HG03571 (cell line): ENCODE measurements at regions not wholly inside any gene's neighbourhood (a gene's known extent, or its start where the extent isn't known, plus 50 kb on each side); places are given as distances from the start of the nearest gene placed in this dataset.
"Not testable (repeated sequence)": the region's sequence is repeated elsewhere in the genome, so short reads cannot be mapped to it uniquely, and the experiment has no call there.

Experiments
- ATAC-seq: cut with Tn5 transposase; IDR thresholded peaks from one replicate; pipeline ENCODE4 v1.9.1; 2021; ENCODE audit not compliant: unreplicated experiment

- ATAC-seq = no peak
Observed at GRCh38 chr5:126280343-126280742, 142.9 kb upstream of the GRAMD2B start.

DNA sequence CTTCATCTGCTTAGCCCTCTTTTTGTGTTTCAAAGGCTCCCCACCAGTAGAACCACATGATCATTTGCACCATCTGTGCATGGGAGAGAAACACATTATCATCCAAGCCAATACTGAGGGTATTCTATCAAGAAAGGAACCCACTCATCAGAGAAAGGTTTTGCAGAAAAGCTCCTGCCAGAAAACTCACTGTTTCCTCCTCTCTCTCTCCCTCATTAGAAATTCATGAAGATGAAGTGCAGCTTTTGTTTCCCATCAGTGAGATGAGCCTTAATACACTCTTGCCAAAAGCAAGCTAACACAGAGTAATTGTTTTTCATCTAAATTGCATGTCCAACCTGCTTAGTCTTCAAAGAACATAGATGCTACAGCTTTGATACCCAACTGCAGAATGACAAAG lies 142.4 kb upstream of the GRAMD2B start:
- ATAC-seq = no peak

DNA sequence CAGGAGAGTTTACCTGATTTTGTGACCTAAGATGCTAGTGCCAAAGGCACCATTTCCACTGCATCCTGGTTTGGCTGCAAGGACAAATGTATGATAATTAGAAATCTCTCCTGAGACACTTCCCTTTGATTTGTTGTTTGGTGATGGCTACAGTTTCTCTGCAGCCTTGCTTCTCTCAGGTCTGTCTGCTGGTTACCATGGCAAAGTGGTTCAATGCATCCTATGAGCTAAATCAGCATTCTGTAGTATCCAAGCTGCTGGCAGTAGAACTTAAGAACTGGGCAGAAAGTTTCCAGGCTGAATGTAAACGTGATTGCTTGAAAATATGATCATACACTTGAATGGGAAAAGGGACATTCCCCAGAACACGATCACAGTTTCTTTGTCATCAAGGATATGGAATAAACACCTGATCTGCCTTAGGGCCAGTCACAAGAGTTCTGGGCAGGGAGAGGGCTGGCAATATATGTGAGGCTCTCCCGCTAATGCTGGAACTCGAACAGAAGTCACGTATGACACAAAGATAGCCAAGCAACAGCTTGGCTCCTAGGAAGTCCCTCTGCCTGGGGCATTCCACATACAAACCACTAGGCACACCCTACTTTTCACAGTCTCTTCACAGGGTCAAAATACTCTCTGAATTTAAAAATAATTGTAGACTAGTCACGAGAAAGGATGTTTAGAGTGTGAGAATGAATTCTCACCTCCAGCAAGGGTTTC lies 138.1 kb upstream of the GRAMD2B start:
- no peak for ATAC-seq

DNA sequence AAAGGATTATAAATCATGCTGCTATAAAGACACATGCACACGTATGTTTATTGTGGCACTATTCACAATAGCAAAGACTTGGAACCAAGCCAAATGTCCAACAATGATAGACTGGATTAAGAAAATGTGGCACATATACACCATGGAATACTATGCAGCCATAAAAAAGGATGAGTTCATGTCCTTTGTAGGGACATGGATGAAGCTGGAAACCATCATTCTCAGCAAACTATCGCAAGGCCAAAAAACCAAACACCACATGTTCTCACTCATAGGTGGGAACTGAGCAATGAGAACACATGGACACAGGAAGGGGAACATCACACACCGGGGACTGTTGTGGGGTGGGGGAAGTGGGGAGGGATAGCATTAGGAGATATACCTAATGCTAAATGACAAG lies 127.1 kb upstream of the GRAMD2B start:
- not testable (repeated sequence) for ATAC-seq

DNA sequence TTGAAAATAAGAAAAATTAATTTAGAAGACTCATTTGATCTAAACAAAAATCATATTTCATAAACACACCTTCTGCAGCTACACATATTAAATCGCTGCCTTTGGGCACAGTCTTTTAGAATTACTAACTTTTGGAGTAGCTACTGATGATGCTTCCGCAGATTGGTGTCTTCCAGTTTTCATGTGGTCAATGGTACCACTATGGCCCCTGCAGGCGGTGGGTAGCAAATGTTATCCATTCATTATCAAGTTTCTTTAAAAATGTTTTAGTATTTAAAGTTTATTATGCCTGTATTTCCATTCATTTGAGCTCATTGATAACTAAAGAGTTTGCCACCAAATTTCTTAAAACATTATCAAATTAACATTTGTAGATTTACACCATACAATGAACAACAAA lies 122.9 kb upstream of the GRAMD2B start:
- no peak for ATAC-seq

DNA sequence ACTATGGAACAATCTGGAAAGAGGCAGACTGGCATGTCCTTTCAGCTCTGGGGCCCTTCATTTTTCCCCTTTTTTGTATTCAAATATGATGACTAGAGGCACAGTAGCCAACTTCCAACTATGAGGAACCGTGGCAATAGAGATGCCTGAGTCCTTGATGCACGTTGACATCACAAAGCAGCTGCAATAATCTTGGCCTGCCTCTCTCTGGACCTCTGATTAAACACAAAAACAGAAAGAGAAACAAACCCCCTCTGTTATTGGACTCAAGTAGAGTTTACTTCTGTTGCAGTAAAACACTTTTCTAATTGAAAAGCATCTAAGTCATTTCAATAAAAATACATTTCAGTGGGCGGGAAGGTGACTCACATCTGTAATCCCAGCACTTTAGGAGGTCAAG lies 122.2 kb upstream of the GRAMD2B start:
- no peak for ATAC-seq

GRCh38 chr5:126309860-126310259 lies 113.3 kb upstream of the GRAMD2B start:
- no peak for ATAC-seq

- no peak for ATAC-seq
Observed at GRCh38 chr5:126311766-126312165, 111.4 kb upstream of the GRAMD2B start.

GRCh38 chr5:126315341-126315740 lies 107.9 kb upstream of the GRAMD2B start:
- ATAC-seq = no peak

- ATAC-seq = no peak
Observed at GRCh38 chr5:126332326-126332725, 90.9 kb upstream of the GRAMD2B start.

DNA sequence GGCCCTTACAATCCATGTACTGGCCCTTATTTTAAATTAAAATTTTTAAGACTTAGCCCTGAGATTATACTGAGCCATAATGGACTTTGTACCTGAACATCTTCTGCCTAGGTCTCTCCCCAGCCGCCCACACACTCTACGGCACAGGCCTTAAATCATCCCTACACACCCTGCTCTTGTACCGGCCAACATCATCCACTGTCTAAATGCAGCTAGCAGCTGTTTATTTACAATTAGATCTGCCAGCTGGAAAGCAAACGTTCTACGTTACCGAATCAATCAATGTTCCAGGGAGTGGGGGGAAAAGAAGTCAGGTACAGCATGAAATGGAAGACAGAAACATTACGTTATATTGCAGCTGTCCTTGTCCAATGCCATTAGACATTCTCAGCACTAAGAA lies 88.4 kb upstream of the GRAMD2B start:
- no peak for ATAC-seq

GRCh38 chr5:126335886-126336285 lies 87.3 kb upstream of the GRAMD2B start:
- ATAC-seq = no peak

DNA sequence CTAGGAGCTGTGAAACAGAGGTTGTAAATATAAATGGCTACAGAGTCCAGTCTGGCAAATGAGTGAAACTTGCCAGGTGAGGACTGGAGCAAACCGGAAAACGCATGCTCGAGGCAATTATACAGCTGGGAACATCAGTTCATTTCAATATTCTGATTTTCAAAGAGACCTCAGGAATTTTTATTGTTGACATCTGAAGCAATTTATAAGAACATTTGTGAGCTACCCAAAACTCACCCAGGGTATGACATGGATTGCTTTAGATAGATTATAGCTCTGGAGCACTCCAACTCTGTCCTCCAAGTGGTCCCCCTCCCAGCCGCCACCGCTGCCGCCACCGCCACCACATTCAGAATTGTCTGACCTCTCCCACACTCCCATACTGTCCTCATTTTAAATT lies 84.6 kb upstream of the GRAMD2B start:
- ATAC-seq = no peak

DNA sequence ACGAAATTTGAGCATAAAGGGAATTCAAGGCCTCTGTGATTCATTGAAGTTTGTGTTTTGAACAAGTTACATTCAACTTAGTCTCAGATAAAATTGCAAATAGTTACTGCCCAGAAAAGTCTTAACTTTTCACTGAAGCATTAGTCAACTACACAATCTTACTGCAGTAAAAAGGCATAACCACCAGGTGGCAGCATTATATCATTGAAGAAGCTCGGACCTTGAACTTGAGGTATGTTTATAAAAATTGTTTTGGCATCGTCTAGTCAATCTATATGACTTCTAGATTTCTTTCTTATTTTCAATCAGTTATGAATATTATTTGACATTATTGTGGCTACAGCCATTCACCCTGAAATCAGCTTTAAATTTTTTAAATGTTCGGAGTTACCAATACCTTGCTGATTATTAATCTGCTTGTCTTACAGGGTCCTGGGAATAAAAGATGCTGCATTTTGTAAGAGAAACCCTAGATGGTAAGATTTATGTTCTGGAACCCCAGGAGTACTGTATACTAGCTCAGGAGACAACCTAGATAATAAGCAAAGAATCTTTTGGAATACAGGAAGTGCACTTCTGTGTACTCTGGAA lies 83.9 kb upstream of the GRAMD2B start:
- peak; percentile 76 for ATAC-seq

- ATAC-seq = no peak
Observed at GRCh38 chr5:126341906-126342630, 81.1 kb upstream of the GRAMD2B start.

DNA sequence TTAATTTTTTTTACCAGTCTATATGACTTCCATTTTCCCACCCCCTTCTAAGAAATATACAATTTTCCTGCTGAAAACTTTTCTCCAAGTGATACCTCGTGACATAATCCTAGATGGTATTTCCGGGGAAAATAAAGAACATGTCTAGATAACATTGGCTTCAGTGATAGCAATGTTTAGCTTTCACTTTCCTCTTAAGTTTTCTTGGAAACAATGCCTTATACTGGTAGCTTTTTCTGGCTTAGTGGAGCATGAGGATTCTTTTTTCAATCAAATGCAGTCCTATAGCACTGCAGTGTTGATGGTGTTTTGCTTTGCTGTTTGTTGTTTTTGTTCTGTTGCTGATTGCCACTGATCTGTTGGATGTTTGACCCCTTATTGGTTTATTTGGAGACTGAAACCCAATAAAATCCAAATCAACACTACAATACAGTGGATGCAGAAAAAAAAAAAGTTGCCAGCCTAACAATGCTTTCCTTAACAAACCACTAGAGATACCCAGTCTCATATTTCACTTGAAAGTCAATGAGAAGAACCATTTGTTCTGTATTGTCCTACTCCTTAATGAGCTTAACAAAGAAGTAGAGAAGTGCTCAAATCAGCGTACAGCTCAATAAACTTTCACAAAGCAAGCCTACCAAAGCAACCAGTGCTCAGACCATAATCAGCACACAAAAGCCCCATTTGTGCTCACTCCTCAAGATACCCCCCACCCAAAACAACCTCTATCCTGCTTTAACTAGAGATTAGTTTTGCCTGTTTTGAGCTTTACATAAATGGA lies 74.2 kb upstream of the GRAMD2B start:
- no peak for ATAC-seq

- no peak for ATAC-seq
Observed at GRCh38 chr5:126351153-126351552, 72.1 kb upstream of the GRAMD2B start.

- no peak for ATAC-seq
Observed at GRCh38 chr5:126354012-126354857, 69.0 kb upstream of the GRAMD2B start.

DNA sequence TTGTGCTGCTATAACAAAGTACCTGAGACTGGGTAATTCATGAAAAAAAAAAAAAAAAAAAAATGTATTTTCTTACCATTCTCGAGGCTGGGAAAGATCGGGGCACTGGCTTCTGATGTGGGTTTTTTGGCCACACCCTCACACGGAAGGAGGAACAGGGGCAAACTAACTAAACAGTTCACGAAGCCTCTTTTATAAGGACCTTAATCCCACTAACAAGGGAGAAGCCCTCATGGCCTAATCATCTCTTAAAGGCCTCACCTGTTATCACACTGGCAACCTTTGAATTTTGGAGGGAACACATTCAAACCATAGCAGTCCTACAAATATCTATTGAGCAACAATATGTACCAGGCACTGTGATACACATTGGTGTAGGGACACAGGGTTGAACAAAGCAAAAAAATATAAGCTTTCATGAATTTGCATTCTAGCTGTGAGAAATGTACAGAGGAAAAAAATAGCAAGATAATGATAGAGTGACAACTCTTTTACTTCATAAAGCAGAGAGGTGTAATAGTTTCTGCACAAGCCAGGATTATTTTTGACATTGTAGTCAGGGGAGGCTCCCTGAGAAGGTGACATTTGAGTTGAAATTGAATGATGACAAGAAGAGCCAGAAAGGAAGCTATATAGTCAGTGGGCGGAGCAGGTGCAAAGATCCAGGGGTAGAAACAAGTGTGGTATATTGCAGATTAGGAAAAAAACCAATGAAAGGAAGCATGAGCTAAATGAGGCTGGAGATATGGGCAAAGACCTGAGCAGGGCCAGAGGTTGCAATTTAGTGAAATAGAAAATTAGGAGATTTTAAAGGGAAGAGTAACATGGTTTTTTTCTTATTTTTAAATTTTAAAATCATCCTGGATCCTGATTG lies 68.1 kb upstream of the GRAMD2B start:
- ATAC-seq = no peak

DNA sequence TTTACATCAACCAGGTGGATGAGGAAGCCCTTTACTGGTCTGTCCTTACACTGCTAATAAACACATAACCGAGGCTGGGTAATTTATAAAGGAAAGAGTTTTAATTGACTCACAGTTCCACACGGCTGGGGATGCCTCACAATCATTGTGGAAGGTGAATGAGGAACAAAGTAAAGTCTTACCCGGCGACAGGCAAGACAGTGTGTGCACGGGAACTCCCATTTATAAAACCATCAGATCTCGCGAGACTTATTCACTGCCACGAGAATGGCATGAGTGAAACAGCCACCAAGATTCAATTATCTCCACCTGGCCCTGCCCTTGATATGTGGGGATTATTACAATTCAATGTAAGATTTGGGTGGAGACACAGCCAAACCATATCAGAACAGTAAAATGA lies 67.3 kb upstream of the GRAMD2B start:
- ATAC-seq = no peak
